DMS114 treated with DMSO at 0.1 percent for 48 hours (cell line): ENCODE measurements at regions not wholly inside any gene's neighbourhood (a gene's known extent, or its start where the extent isn't known, plus 50 kb on each side); places are given as distances from the start of the nearest gene placed in this dataset.

ENCODE experiments used
- DNase-seq: peaks from one replicate; lab custom pipeline; 2025; ENCODE audit not compliant: unreplicated experiment; lab: John Stamatoyannopoulos, UW

GRCh38 chr6:111957623-111958315, 84.5 kb upstream of the FYN start:
- DNase-seq = no peak

GRCh38 chr6:111958534-111958933, 85.3 kb upstream of the FYN start:
- DNase-seq = no peak

GRCh38 chr6:111959766-111960165, 86.5 kb upstream of the FYN start:
- DNase-seq = no peak

- no peak for DNase-seq
These were observed 86.8 kb upstream of the CCN6 start for GRCh38 chr6:111967131-111967530.

- no peak for DNase-seq
These were observed 83.5 kb upstream of the CCN6 start for GRCh38 chr6:111970426-111970825.

GRCh38 chr6:111971181-111971841, 82.6 kb upstream of the CCN6 start:
- DNase-seq = no peak

- DNase-seq = no peak
These were observed 81.9 kb upstream of the CCN6 start for GRCh38 chr6:111971866-111972532.

- DNase-seq = no peak
These were observed 81.2 kb upstream of the CCN6 start for GRCh38 chr6:111972745-111973117.

- no peak for DNase-seq
These were observed 80.7 kb upstream of the CCN6 start for GRCh38 chr6:111973118-111973761.

- DNase-seq = no peak
These were observed 79.8 kb upstream of the CCN6 start for GRCh38 chr6:111973927-111974639.

- no peak for DNase-seq
These were observed 78.4 kb upstream of the CCN6 start for GRCh38 chr6:111975466-111975865.

GRCh38 chr6:111976139-111976538, 77.8 kb upstream of the CCN6 start:
- no peak for DNase-seq

GRCh38 chr6:111978532-111979149, 75.3 kb upstream of the CCN6 start:
- DNase-seq = no peak

- no peak for DNase-seq
These were observed 74.3 kb upstream of the CCN6 start for GRCh38 chr6:111979633-111980032.

- no peak for DNase-seq
These were observed 73.8 kb upstream of the CCN6 start for GRCh38 chr6:111980143-111980542.

- no peak for DNase-seq
These were observed 72.7 kb upstream of the CCN6 start for GRCh38 chr6:111980971-111981840.

- no peak for DNase-seq
These were observed 71.2 kb upstream of the CCN6 start for GRCh38 chr6:111982681-111983080.

GRCh38 chr6:111983193-111983592, 70.7 kb upstream of the CCN6 start:
- no peak for DNase-seq

GRCh38 chr6:111984081-111984480, 69.8 kb upstream of the CCN6 start:
- no peak for DNase-seq
